ENCODE measurements at regions not wholly inside any gene's neighbourhood (a gene's known extent, or its start where the extent isn't known, plus 50 kb on each side); places are given as distances from the start of the nearest gene placed in this dataset.

DNA sequence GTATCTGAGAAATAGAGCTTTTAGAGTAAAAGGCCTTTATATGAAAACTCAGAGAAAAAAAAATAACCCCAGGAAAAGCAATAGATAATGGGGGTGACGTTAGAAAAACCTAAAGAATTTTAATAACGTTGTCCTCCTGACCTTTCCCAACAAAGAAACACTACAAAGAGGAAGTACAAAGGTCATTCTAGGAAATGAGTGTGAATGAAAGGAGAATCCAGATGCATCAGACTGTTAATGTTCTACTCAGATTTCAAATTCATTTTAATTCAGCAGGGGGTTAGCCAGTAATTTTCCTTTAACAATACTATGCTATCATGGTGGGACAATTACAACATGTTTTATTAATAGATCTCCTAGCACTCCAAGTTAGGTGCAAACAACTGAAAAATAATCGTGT, 73.8 kb upstream of the CDK1 start:
- Mint-ChIP-seq H3K27ac (no peak overlapping the region), H3K36me3 (ENCODE audit: low read depth) (peaks cover 13% of the 10 kb centered on the region), H3K9me3 (peaks cover 3% of the 10 kb centered on the region), H3K4me1 (ENCODE audit: low read depth) (peaks cover 67% of the 10 kb centered on the region), H3K4me3 (no peak overlapping the region), H3K27me3 (ENCODE audit: insufficient read depth) (no peaks in the 10 kb centered on the region)
- no peak for DNase-seq (ENCODE audit: low spot score)
- intact Hi-C loops (cut with micrococcal nuclease): no loop called here

DNA sequence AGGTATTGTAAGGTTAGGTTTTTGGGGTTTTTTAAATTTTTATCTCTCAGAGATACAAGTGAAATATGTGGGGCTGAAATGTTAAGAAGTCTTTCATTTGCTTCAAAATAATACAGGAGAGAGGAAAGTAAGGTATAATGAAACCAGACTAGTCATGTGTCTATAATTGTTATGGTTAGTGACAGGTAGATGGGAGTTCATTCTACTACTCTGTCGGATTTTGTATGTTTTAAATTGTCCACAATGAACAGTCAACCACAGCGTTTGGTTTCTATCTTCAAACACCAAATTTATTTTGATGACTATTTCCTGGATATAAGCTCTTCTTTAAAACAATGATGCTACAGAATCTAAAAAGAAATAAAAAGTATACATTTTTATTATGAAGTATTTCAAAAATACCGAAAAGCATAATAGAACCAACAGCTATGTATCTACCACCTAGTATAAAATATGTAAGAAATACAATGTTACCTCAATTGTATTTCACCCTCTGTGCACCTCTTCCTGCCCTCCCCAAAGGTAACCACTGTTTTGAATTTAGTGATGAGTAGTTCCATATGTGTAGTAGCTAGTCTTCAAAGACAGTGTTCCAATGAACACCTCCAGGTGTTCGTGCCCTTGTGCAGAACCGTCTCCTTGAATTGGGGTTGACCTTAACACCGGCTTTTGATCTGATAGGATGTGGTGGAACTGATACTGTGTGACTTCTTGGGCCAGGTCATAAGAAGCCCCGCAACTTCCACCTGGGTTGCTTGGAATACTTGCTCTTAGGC, 74.8 kb upstream of the CDK1 start:
- peaks cover 57% of the 10 kb centered on the region for H3K4me1 Mint-ChIP-seq (ENCODE audit: low read depth)
- no peaks in the 10 kb centered on the region for H3K27me3 Mint-ChIP-seq (ENCODE audit: insufficient read depth)
- no peak overlapping the region for H3K4me3 Mint-ChIP-seq
- peak overlapping the region; percentile 53 for H3K27ac Mint-ChIP-seq
- H3K36me3 Mint-ChIP-seq (ENCODE audit: low read depth): peaks cover 13% of the 10 kb centered on the region
- no peak for DNase-seq (ENCODE audit: low spot score)
- intact Hi-C loops (cut with micrococcal nuclease): no loop called here
- H3K9me3 Mint-ChIP-seq: no peaks in the 10 kb centered on the region

DNA sequence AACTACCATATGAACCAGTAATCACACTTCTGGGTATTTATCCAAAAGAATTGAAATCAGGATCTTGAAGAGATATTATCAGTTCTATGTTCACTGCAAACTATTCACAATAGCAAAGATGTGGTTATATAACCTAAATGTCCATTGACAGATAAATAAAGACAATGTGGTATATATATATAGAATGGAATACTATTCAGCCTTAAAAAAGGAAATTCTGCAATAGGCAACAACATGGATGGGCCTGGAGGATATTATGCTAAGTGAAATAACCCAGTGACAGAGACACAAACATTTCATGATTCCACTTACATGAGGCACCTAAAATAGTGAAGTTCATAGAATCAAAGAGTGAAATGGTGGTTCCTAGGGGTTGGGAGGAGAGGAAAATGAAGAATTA, 90.6 kb upstream of the CDK1 start:
- Mint-ChIP-seq H3K36me3 (ENCODE audit: low read depth) (peaks cover 14% of the 10 kb centered on the region), H3K9me3 (peaks cover 3% of the 10 kb centered on the region), H3K4me3 (no peak overlapping the region), H3K27me3 (ENCODE audit: insufficient read depth) (no peaks in the 10 kb centered on the region), H3K27ac (no peak overlapping the region), H3K4me1 (ENCODE audit: low read depth) (peaks cover 6% of the 10 kb centered on the region)
- DNase-seq (ENCODE audit: low spot score): no peak
- intact Hi-C loops (cut with micrococcal nuclease): no loop called here

DNA sequence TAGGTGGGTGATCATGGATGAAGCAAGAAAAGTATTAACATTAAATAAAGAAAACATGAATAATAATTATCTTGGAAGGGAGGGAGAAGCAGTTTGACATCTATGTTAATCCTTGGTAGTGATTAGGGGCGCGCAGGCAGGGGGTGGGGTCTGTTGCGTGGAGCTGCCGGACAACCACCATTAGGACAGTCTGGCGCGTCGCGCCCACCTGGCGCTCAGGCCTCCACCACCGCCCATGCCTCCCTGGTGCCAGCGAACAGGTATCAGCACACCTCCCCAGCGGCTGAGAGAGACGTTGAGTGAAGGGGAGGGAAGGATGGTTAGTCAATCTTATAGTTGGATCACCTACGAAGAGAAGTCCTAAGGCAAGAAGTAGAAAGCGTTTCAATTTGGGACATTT, 94.2 kb upstream of the CDK1 start:
- Mint-ChIP-seq H3K27me3 (ENCODE audit: insufficient read depth) (no peaks in the 10 kb centered on the region), H3K4me1 (ENCODE audit: low read depth) (peaks cover 6% of the 10 kb centered on the region), H3K4me3 (no peak overlapping the region), H3K9me3 (no peaks in the 10 kb centered on the region), H3K36me3 (ENCODE audit: low read depth) (peaks cover 23% of the 10 kb centered on the region), H3K27ac (no peak overlapping the region)
- intact Hi-C loops (cut with micrococcal nuclease): no loop called here
- DNase-seq (ENCODE audit: low spot score): no peak

DNA sequence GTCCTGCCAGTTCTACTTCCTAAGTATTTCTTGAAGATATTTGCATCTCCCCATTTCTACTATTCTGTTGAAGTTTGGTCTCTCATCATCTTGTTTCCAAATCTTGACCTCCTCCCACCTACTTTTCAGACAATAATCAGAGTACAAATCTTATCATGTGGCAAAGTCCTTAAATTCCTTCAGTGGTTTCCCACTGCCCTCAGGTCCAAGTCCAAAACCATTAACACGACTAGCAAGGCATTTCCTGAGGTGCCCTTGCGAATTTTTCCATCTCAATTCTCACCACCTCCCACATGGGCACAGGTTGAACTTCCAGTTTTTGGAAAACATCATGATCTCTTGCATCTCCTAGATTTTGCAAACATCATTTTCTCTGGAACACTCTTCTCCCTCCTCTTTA, 97.2 kb upstream of the CDK1 start:
- Mint-ChIP-seq H3K4me1 (ENCODE audit: low read depth) (peaks cover 9% of the 10 kb centered on the region), H3K27ac (no peak overlapping the region), H3K9me3 (no peaks in the 10 kb centered on the region), H3K27me3 (ENCODE audit: insufficient read depth) (no peaks in the 10 kb centered on the region), H3K36me3 (ENCODE audit: low read depth) (peaks cover 22% of the 10 kb centered on the region), H3K4me3 (no peak overlapping the region)
- DNase-seq (ENCODE audit: low spot score): no peak
- intact Hi-C loops (cut with micrococcal nuclease): no loop called here

DNA sequence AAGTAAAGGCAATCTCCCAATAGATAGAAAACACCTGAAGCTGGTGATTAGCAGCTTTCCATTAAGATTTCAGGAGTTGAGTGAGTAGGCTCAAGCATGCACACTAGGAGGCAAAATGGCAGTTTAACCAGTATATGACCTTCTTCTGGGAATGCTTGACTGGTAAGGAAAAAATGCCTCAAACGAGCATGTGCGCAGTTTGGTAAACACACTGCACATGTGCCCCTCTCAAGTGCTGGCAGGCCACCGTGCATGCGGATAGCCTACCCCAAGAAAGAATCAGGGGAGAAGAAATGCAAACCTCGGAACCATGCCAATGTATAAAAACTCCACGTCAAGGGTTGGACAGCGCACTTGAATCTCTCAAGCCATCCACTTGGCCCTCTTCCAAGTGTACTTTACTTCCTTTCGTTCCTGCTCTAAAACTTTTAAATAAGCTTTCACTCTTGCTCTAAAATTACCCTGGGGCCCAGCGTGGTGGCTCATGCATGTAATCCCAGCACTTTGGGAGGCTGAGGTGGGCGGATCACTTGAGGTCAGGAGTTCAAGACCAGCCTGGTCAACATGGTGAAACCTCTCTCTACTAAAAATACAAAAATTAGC, 98.8 kb upstream of the CDK1 start:
- Mint-ChIP-seq H3K4me3 (no peak overlapping the region), H3K36me3 (ENCODE audit: low read depth) (peaks cover 28% of the 10 kb centered on the region), H3K4me1 (ENCODE audit: low read depth) (peaks cover 9% of the 10 kb centered on the region), H3K9me3 (peaks cover 3% of the 10 kb centered on the region), H3K27me3 (ENCODE audit: insufficient read depth) (no peaks in the 10 kb centered on the region), H3K27ac (no peak overlapping the region)
- intact Hi-C loops (cut with micrococcal nuclease): no loop called here
- no peak for DNase-seq (ENCODE audit: low spot score)

DNA sequence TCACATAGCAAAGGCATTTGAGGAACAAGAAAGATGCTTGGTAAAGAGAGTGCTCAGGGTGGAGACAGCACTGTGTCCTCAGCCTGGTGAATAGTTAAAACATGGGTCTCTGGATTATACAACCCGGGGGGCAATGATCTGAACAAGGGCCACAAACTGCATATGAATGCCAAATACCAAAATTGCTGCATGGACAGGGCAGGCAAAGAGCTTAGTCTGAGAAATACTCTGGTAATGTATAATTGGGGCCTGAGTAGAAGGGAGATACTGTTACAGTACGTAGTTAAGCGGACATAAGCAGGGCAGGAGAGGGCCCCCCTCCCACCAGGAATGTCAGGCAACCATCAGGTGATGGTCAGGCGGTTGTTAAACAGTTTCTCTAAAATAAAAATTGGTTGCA, 99.3 kb upstream of the CDK1 start:
- Mint-ChIP-seq H3K27me3 (ENCODE audit: insufficient read depth) (no peaks in the 10 kb centered on the region), H3K4me1 (ENCODE audit: low read depth) (peaks cover 9% of the 10 kb centered on the region), H3K36me3 (ENCODE audit: low read depth) (peaks cover 32% of the 10 kb centered on the region), H3K27ac (no peak overlapping the region), H3K9me3 (peaks cover 7% of the 10 kb centered on the region), H3K4me3 (no peak overlapping the region)
- DNase-seq (ENCODE audit: low spot score): no peak
- intact Hi-C loops (cut with micrococcal nuclease): no loop called here

DNA sequence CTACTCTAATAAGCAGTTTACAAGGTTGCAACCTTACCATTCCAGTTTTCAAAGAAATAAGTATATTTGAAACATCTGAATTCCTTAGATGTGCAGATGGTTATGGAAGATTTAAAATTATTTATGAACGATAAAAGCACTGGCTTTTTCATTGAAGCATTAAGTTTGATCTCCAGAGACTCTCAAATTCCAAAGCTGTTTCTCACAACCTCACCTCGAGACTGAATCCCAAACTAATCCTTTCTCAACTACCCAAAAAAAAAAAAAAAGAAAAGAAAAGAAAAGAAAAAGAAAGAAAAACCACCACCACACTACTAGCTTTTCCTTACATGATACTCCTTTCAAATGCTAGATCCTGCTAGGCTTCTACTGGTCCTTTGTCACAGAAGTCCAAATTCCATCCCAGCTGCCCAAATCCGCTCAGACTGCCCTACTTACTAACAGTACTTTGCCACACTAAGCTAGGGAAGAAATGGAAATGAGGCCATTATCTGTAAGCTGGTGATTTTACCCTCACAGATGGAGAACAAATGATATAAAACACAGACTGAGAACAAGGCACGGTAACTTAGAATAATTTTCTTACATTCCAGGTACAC, 100.6 kb upstream of the CDK1 start:
- no peak overlapping the region for H3K4me3 Mint-ChIP-seq
- peaks cover 34% of the 10 kb centered on the region for H3K36me3 Mint-ChIP-seq (ENCODE audit: low read depth)
- H3K4me1 Mint-ChIP-seq (ENCODE audit: low read depth): peaks cover 4% of the 10 kb centered on the region
- H3K27me3 Mint-ChIP-seq (ENCODE audit: insufficient read depth): no peaks in the 10 kb centered on the region
- DNase-seq (ENCODE audit: low spot score): no peak
- intact Hi-C loops (cut with micrococcal nuclease): no loop called here
- H3K9me3 Mint-ChIP-seq: peaks cover 7% of the 10 kb centered on the region
- H3K27ac Mint-ChIP-seq: no peak overlapping the region

DNA sequence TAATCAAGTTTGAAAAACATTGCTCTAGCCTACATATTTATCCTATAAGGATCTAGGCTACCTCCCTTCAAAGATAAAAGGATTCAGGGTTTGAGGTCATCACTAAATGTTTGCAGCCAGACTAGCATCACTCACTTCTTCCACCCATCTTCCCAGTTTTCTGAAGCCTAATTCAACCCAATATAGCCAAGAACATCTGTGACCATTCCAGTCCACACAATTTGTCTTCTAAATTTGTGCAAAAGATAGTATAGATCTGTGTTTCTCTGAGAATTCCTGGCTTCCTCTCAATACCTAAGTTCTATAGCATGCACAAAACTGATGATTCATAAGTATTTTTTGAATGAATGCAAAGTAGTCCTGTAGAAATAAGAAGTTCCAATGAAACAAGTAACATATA, 103.0 kb upstream of the CDK1 start:
- Mint-ChIP-seq H3K4me3 (no peak overlapping the region), H3K27ac (no peak overlapping the region), H3K36me3 (ENCODE audit: low read depth) (peaks cover 27% of the 10 kb centered on the region), H3K27me3 (ENCODE audit: insufficient read depth) (no peaks in the 10 kb centered on the region), H3K4me1 (ENCODE audit: low read depth) (peaks cover 10% of the 10 kb centered on the region), H3K9me3 (peaks cover 14% of the 10 kb centered on the region)
- DNase-seq (ENCODE audit: low spot score): no peak
- intact Hi-C loops (cut with micrococcal nuclease): no loop called here

DNA sequence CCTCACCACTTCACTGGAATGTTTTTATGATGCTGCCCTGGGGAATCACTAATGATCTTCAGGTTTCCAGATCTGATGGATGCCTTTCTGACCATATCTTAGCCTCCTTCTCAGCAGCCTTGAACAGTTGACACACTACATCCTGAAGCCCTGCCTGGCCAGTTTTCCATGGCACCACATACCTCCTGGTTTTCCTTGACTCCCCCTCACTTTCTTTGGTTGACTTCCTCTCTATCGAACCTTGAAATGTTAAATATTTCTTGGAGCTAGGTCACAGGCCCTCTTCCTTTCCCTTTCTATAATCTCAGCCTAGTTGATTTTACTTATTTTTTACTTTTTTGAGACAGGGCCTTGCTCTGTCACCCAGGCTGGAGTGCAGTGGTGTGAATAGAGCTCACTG, 108.8 kb upstream of the CDK1 start:
- DNase-seq (ENCODE audit: low spot score): no peak
- peaks cover 12% of the 10 kb centered on the region for H3K9me3 Mint-ChIP-seq
- peaks cover 15% of the 10 kb centered on the region for H3K36me3 Mint-ChIP-seq (ENCODE audit: low read depth)
- H3K27me3 Mint-ChIP-seq (ENCODE audit: insufficient read depth): no peaks in the 10 kb centered on the region
- H3K27ac Mint-ChIP-seq: no peak overlapping the region
- no peak overlapping the region for H3K4me3 Mint-ChIP-seq
- H3K4me1 Mint-ChIP-seq (ENCODE audit: low read depth): peaks cover 6% of the 10 kb centered on the region
- intact Hi-C loops (cut with micrococcal nuclease): no loop called here

DNA sequence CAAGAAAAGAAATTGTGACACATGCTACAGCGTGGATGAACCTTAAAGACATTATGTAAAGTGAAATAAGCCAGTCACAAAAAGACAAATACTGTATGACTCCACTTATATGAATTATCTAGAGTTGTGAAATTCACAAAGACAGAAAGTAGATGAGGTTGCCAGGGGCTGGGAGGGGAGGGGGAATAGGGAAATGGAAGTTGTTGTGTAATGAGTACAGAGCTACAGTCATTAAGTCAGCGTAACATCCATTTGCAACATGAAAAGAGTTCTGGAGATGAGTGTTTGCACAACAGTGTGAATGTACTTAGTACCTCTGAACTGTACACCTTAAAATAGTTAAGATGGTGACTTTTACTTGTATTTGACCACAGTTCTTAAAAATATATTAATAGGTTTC, 112.1 kb upstream of the CDK1 start:
- Mint-ChIP-seq H3K4me3 (no peak overlapping the region), H3K27ac (no peak overlapping the region), H3K27me3 (ENCODE audit: insufficient read depth) (no peaks in the 10 kb centered on the region), H3K4me1 (ENCODE audit: low read depth) (peaks cover 24% of the 10 kb centered on the region), H3K9me3 (peaks cover 2% of the 10 kb centered on the region), H3K36me3 (ENCODE audit: low read depth) (peaks cover 2% of the 10 kb centered on the region)
- intact Hi-C loops (cut with micrococcal nuclease): loop anchor here (1.0 kb wide), 1 partner anchor 65 kb away; no protein-coding TSS in a partner anchor
- DNase-seq (ENCODE audit: low spot score): no peak

DNA sequence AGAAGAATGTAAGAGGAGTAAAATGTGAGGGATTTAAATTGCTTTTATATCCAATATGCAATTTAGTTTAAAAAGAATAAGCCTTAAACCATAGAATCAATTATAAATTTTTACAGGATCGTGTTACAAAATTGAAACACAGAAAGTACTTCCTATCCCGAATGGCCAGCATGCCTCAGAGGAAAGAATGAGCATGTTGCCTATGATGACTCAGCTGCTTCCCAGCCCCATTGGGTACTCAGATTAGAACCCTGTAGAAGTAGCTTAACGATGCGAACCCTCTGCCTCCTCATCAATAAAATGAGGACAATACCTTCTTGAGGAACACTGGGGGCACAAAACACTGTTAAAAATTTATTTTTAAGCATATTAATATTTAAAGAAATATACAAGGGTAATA, 113.4 kb upstream of the CDK1 start:
- no peak for DNase-seq (ENCODE audit: low spot score)
- Mint-ChIP-seq H3K9me3 (no peaks in the 10 kb centered on the region), H3K4me1 (ENCODE audit: low read depth) (peaks cover 32% of the 10 kb centered on the region), H3K27me3 (ENCODE audit: insufficient read depth) (no peaks in the 10 kb centered on the region), H3K4me3 (no peak overlapping the region), H3K36me3 (ENCODE audit: low read depth) (peaks cover 9% of the 10 kb centered on the region), H3K27ac (no peak overlapping the region)
- intact Hi-C loops (cut with micrococcal nuclease): loop anchor here (5.0 kb wide), 1 partner anchor 102 kb away; no protein-coding TSS in a partner anchor

DNA sequence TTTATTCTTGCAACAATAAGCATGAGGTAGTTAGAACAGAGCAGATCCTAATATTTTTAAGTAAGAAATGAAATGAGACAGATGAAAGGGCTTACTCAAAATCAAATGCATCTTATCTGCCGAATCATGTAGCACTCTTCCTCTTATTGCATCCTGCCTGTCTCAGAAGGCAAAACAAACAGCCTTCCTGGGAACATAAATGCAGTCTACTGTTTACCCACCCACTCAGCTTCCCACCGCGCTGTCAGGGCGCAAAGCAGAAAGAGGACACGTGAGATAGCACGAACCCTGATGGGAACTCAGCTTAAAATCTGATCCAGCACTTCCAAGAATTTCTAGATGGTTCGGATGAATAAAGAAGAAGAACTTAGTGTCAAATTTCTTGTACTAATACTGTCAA, 114.4 kb upstream of the CDK1 start:
- Mint-ChIP-seq H3K27ac (no peak overlapping the region), H3K9me3 (no peaks in the 10 kb centered on the region), H3K4me1 (ENCODE audit: low read depth) (peaks cover 32% of the 10 kb centered on the region), H3K27me3 (ENCODE audit: insufficient read depth) (no peaks in the 10 kb centered on the region), H3K4me3 (no peak overlapping the region), H3K36me3 (ENCODE audit: low read depth) (peaks cover 13% of the 10 kb centered on the region)
- intact Hi-C loops (cut with micrococcal nuclease): loop anchor here (5.0 kb wide), 1 partner anchor 103 kb away; no protein-coding TSS in a partner anchor
- no peak for DNase-seq (ENCODE audit: low spot score)

All from activated T-helper 1 cell treated with anti-CD3 and anti-CD28 coated beads, Interleukin-12 subunit alpha, Interleukin-12 subunit beta, Interleukin-2, Interleukin-4 antibody, amounts not matched to agents 30 ng/mL and 10 ng/mL and 1 ng/mL, durations not matched to agents 14 hours and 24 hours and 36 hours (primary cell).